HepG2 (cell line): ENCODE measurements at regions not wholly inside any gene's neighbourhood (a gene's known extent, or its start where the extent isn't known, plus 50 kb on each side); places are given as distances from the start of the nearest gene placed in this dataset.

Experiments used
- ATAC-seq: fragments of 200-7000 bp; cut with Tn5 transposase; 3 replicates; pipeline ENCODE4 v1.9.1; 2020; ENCODE audit warnings: mild to moderate bottlenecking, moderate library complexity
- BruUV-seq: library from RNA; stranded (reverse); fragments of 400-500 nt; replicated peaks from 2 replicates; lab custom pipeline; 2021; lab: Mats Ljungman, UMichigan
- CTCF ChIA-PET: fragments of 300-600 bp; formaldehyde crosslinking; extraction: SDS; loops from one replicate; lab custom pipeline; 2021; ENCODE audit warnings: low total read pairs, inconsistent platforms, low intra/inter-chr PET ratio; lab: Yijun Ruan, JAX
- POLR2A ChIA-PET: fragments of 350-600 bp; sonication (Branson Sonifier 250); formaldehyde crosslinking; loops from one replicate; lab custom pipeline; 2020; ENCODE audit warnings: antibody characterized with exemption, inconsistent platforms; lab: Yijun Ruan, JAX
- DNase-seq: peaks from one replicate; pipeline ENCODE4 v3.0.0-alpha.2; 2015; ENCODE audit warnings: low spot score
- FAIRE-seq: peaks from 3 replicates; lab custom pipeline; 2011; peaks lifted over from hg19 to GRCh38; lab: Jason Lieb, UNC
- H2AFZ ChIP-seq: one replicate; pipeline ENCODE4 v1.6.1; 2011; ENCODE audit warnings: low read length, inconsistent platforms
- H3K27ac ChIP-seq: fragments of 300-600 bp; 3 replicates; pipeline ENCODE4 v1.8.0; 2011; ENCODE audit warnings: mixed run types, mild to moderate bottlenecking, mixed read lengths, low read length, inconsistent platforms; ENCODE audit not compliant: insufficient read depth; ENCODE audit errors: extremely low read length
- H3K27me3 ChIP-seq, 2 experiments: fragments of 200-600 bp in 1 of 2; 2 replicates in 1 of 2; 3 replicates in 1 of 2; pipeline versions ENCODE4 v1.6.0 to v1.8.0; 2011; ENCODE audit warnings: low read length in 2 of 2, mild to moderate bottlenecking in 2 of 2, moderate library complexity in 2 of 2, inconsistent platforms in 1 of 2; ENCODE audit not compliant: insufficient read depth in 2 of 2, control insufficient read depth in 1 of 2
- H3K36me3 ChIP-seq, 2 experiments: fragments of 200-600 bp in 1 of 2; replicated peaks in 1 of 2; 2 replicates in 1 of 2; 3 replicates in 1 of 2; pipeline versions ENCODE4 v1.5.1 to v1.8.0; 2011; ENCODE audit warnings: low read length in 2 of 2, inconsistent platforms in 1 of 2; ENCODE audit not compliant: insufficient read depth in 2 of 2, control insufficient read depth in 1 of 2
- H3K4me1 ChIP-seq: 2 replicates; pipeline ENCODE4 v1.5.1; 2012; ENCODE audit warnings: low read length, inconsistent platforms; ENCODE audit not compliant: insufficient read depth
- H3K4me2 ChIP-seq: 2 replicates; pipeline ENCODE4 v1.6.0; 2011; ENCODE audit warnings: low read depth, low read length, inconsistent platforms
- H3K4me3 ChIP-seq, 3 experiments: fragments of 200-600 bp in 1 of 3; sonication (generic), shearing (Covaris generic) in 1 of 3; replicated peaks in 1 of 3; 2 replicates each; pipeline ENCODE4 v1.5.1; 2011 to 2016; ENCODE audit warnings: low read length in 3 of 3, inconsistent platforms in 2 of 3, low read depth in 2 of 3, mild to moderate bottlenecking in 2 of 3, control low read depth in 1 of 3, mixed read lengths in 1 of 3; ENCODE audit not compliant: insufficient read depth in 1 of 3
- H3K79me2 ChIP-seq: one replicate; pipeline ENCODE4 v1.6.1; 2011; ENCODE audit warnings: low read length, inconsistent platforms; ENCODE audit not compliant: insufficient read depth
- H3K9ac ChIP-seq: 2 replicates; pipeline ENCODE4 v1.6.0; 2011; ENCODE audit warnings: mild to moderate bottlenecking, low read depth, low read length, inconsistent platforms; ENCODE audit not compliant: insufficient read depth
- H3K9me3 ChIP-seq: 2 replicates; pipeline ENCODE4 v1.5.1; 2012; ENCODE audit warnings: mild to moderate bottlenecking, low read length
- H4K20me1 ChIP-seq: 2 replicates; pipeline ENCODE4 v1.6.0; 2011; ENCODE audit warnings: inconsistent platforms, mild to moderate bottlenecking, low read length, moderate library complexity; ENCODE audit not compliant: insufficient read depth
- ARID3A ChIP-seq: IDR thresholded peaks from 2 replicates; pipeline ENCODE4 v1.6.1; 2012; ENCODE audit warnings: low read depth, low read length, improper control_type of control experiment
- CTCF ChIP-seq: sonication (generic); formaldehyde crosslinking; IDR thresholded peaks from 2 replicates; pipeline ENCODE4 v1.5.0; 2020; ENCODE audit warnings: mild to moderate bottlenecking, missing genetic modification reagents, moderate library complexity
- FOXP1 ChIP-seq, 2 experiments: fragments of 450-650 bp in 1 of 2; IDR thresholded peaks; 2 replicates each; pipeline ENCODE4 v1.6.1; 2017 to 2018; ENCODE audit warnings: antibody characterized with exemption in 1 of 2
- GLI4 ChIP-seq: sonication (generic); formaldehyde crosslinking; IDR thresholded peaks from 2 replicates; pipeline ENCODE4 v1.5.1; 2020; ENCODE audit warnings: missing genetic modification reagents, mild to moderate bottlenecking, moderate library complexity, borderline replicate concordance
- HNRNPH1 ChIP-seq: fragments of 200-400 bp; formaldehyde crosslinking; optimal IDR thresholded peaks from 2 replicates; pipeline ENCODE3; 2017; ENCODE audit warnings: mild to moderate bottlenecking, low read depth, low read length
- KDM6A ChIP-seq: IDR thresholded peaks from 2 replicates; pipeline ENCODE4 v1.6.1; 2016; ENCODE audit warnings: low read depth
- NCOR1 ChIP-seq: fragments of 200-600 bp; sonication (generic); IDR thresholded peaks from 2 replicates; pipeline ENCODE4 v1.7.0; 2017; ENCODE audit warnings: antibody characterized with exemption, low read length, borderline replicate concordance
- PHB2 ChIP-seq: fragments of 450-650 bp; IDR thresholded peaks from 2 replicates; pipeline ENCODE4 v1.6.1; 2018; ENCODE audit not compliant: partially characterized antibody
- REST ChIP-seq, 2 experiments: IDR thresholded peaks; 2 replicates each; pipeline ENCODE4 v1.6.1; 2011 to 2012; ENCODE audit warnings: low read length in 2 of 2, borderline replicate concordance in 1 of 2, low read depth in 1 of 2, mild to moderate bottlenecking in 1 of 2, moderate library complexity in 1 of 2
- SIX1 ChIP-seq: sonication (generic); formaldehyde crosslinking; IDR thresholded peaks from 2 replicates; pipeline ENCODE4 v1.4.0; 2020; ENCODE audit warnings: missing genetic modification reagents, borderline replicate concordance
- STAG1 ChIP-seq: sonication (generic); formaldehyde crosslinking; IDR thresholded peaks from 2 replicates; pipeline ENCODE4 v1.4.0; 2020; ENCODE audit warnings: missing genetic modification reagents
- ZFP1 ChIP-seq: IDR thresholded peaks from 2 replicates; pipeline ENCODE4 v1.6.1; 2016
- ZMYM4 ChIP-seq: sonication (generic); formaldehyde crosslinking; IDR thresholded peaks from 2 replicates; pipeline ENCODE4 v1.8.1; 2023; ENCODE audit warnings: mild to moderate bottlenecking, missing genetic modification reagents
- ZNF275 ChIP-seq: sonication (generic); formaldehyde crosslinking; IDR thresholded peaks from 2 replicates; pipeline ENCODE4 v1.8.0; 2022; ENCODE audit warnings: missing genetic modification reagents, mild to moderate bottlenecking, inconsistent platforms, borderline replicate concordance
- ZNF30 ChIP-seq: sonication (generic); formaldehyde crosslinking; IDR thresholded peaks from 2 replicates; pipeline ENCODE4 v1.5.0; 2020; ENCODE audit warnings: mild to moderate bottlenecking, missing genetic modification reagents
- ZNF576 ChIP-seq: sonication (generic); formaldehyde crosslinking; IDR thresholded peaks from 2 replicates; pipeline ENCODE4 v1.4.0; 2020; ENCODE audit warnings: mild to moderate bottlenecking, missing genetic modification reagents
- ZNF619 ChIP-seq: sonication (generic); formaldehyde crosslinking; IDR thresholded peaks from 2 replicates; pipeline ENCODE4 v1.4.0; 2020; ENCODE audit warnings: mild to moderate bottlenecking, missing genetic modification reagents
- WGBS: methylation state at CpG from one replicate; pipeline ENCODE4 v1.1.6; 2017; ENCODE audit warnings: low lambda C conversion rate; 5-methylcytosine and 5-hydroxymethylcytosine counted together
- in situ Hi-C: cut with HindIII; loops from 2 replicates; pipeline ENCODE4 v1.10.0; 2017; ENCODE audit warnings: low pct_unique_long_range_greater_than_20kb; ENCODE audit not compliant: extremely low pct_ligation_motif_present
- intact Hi-C: fragments of 100-400 bp; cut with micrococcal nuclease; formaldehyde crosslinking; loops from one replicate; pipeline ENCODE4 v1.10.0; 2022; ENCODE audit not compliant: unreplicated experiment

GRCh38 chr4:156677131-156677531, 294.5 kb downstream of the PDGFC start:
- Histone ChIP-seq H3K4me1 (no peaks in the 10 kb centered on the region), H2AFZ (no peak overlapping the region), H3K27me3 (no peaks in the 10 kb centered on the region), H4K20me1 (no peaks in the 10 kb centered on the region), H3K4me2 (no peak overlapping the region), H3K9ac (no peak overlapping the region), H3K27ac (no peak overlapping the region), H3K36me3 (no peaks in the 10 kb centered on the region), H3K9me3 (no peaks in the 10 kb centered on the region), H3K79me2 (no peaks in the 10 kb centered on the region), H3K4me3 (no peak overlapping the region)
- ATAC-seq = peak; percentile 88
- intact Hi-C loops = loop anchor here (1.0 to 10.0 kb wide), 5 partner anchors 202 to 565 kb away; no protein-coding TSS in a partner anchor
- POLR2A ChIA-PET = no interaction called here
- FAIRE-seq = peak; percentile 23
- 4% methylated on average over 6 of the region's 6 CpGs for WGBS
- in situ Hi-C loops = loop anchor here (10.0 kb wide), 1 partner anchor 202 kb away; no protein-coding TSS in a partner anchor
- DNase-seq = peak; percentile 38
- CTCF ChIA-PET = interaction anchor here (0.7 kb wide), 1 partner anchor 202 kb away, joined by 4 read pairs; no protein-coding TSS in a partner anchor
- BruUV-seq = no TSS peak
- TF ChIP-seq ARID3A = 0 out of 2 replicates have a peak, but pooled peaks have one; percentile 41
- TF ChIP-seq HNRNPH1 = no peak
- no peak for TF ChIP-seq PHB2
- no peak for TF ChIP-seq SIX1 (CRISPR knock-in tag)
- TF ChIP-seq ZMYM4 (CRISPR knock-in tag) = no peak
- peak; percentile 60 for TF ChIP-seq STAG1 (CRISPR knock-in tag)
- TF ChIP-seq FOXP1 (IDR thresholded peaks at IDR 0.05) = no peak
- 0 out of 2 replicates have a peak, but pooled peaks have one; percentile 14 for TF ChIP-seq FOXP1 (CRISPR knock-in tag; IDR thresholded peaks at IDR 0.05)
- no peak for TF ChIP-seq ZNF576 (CRISPR knock-in tag)
- no peak for TF ChIP-seq ZNF619 (CRISPR knock-in tag)
- no peak for TF ChIP-seq KDM6A (CRISPR knock-in tag)
- no peak for TF ChIP-seq GLI4 (CRISPR knock-in tag)
- no peak for TF ChIP-seq ZFP1 (CRISPR knock-in tag)
- TF ChIP-seq ZNF275 = no peak
- peak; percentile 65 for TF ChIP-seq CTCF (CRISPR knock-in tag)
- TF ChIP-seq NCOR1 = no peak
- no peak for TF ChIP-seq ZNF30
- TF ChIP-seq REST (IDR thresholded peaks at IDR 0.05; ENCODE audit: borderline replicate concordance in 1 of 2, low read depth in 1 of 2, low read length in 2 of 2) = no peak
